22Rv1 (cell line): ENCODE measurements at regions not wholly inside any gene's neighbourhood (a gene's known extent, or its start where the extent isn't known, plus 50 kb on each side); places are given as distances from the start of the nearest gene placed in this dataset.

Experiments
- H3K27ac ChIP-seq: fragments of 450-650 bp; 2 replicates; pipeline ENCODE4 v1.5.1; 2017
- CTCF ChIP-seq: fragments of 450-650 bp; IDR thresholded peaks from 2 replicates; pipeline ENCODE4 v1.5.1; 2017; ENCODE audit warnings: mild to moderate bottlenecking
- ZFX ChIP-seq: fragments of 450-650 bp; IDR thresholded peaks from 2 replicates; pipeline ENCODE4 v1.6.1; 2017; ENCODE audit warnings: antibody characterized with exemption, borderline replicate concordance

- no peak for TF ChIP-seq ZFX
- no peak for TF ChIP-seq CTCF
- no peak overlapping the region for H3K27ac ChIP-seq
Measured at GRCh38 chr6:74814440-74814839, 391.4 kb downstream of the COL12A1 start.

- TF ChIP-seq ZFX (no peak), CTCF (no peak)
Measured at GRCh38 chr6:74807674-74808073, 398.2 kb downstream of the COL12A1 start.

GRCh38 chr6:74805916-74806696, 399.7 kb downstream of the COL12A1 start:
- no peak for TF ChIP-seq CTCF
- no peak for TF ChIP-seq ZFX
- H3K27ac ChIP-seq: no peak overlapping the region

More at GRCh38 chr6:74807674-74808073, 398.2 kb downstream of the COL12A1 start:
- H3K27ac ChIP-seq: no peak overlapping the region

GRCh38 chr6:74798302-74798701, 407.6 kb downstream of the COL12A1 start:
- H3K27ac ChIP-seq: no peak overlapping the region
- TF ChIP-seq ZFX (no peak), CTCF (no peak)

- no peak overlapping the region for H3K27ac ChIP-seq
- no peak for TF ChIP-seq ZFX
- TF ChIP-seq CTCF: no peak
Measured at GRCh38 chr6:74785236-74785635, 420.6 kb downstream of the COL12A1 start.

GRCh38 chr6:74782346-74782745, 423.5 kb downstream of the COL12A1 start:
- TF ChIP-seq CTCF: no peak
- no peak for TF ChIP-seq ZFX
- H3K27ac ChIP-seq: no peak overlapping the region

- TF ChIP-seq ZFX: no peak
- TF ChIP-seq CTCF: no peak
- H3K27ac ChIP-seq: no peak overlapping the region
Measured at GRCh38 chr6:74780831-74781230, 425.0 kb downstream of the COL12A1 start.
